ENCODE measurements at regions not wholly inside any gene's neighbourhood (a gene's known extent, or its start where the extent isn't known, plus 50 kb on each side); places are given as distances from the start of the nearest gene placed in this dataset.

DNA sequence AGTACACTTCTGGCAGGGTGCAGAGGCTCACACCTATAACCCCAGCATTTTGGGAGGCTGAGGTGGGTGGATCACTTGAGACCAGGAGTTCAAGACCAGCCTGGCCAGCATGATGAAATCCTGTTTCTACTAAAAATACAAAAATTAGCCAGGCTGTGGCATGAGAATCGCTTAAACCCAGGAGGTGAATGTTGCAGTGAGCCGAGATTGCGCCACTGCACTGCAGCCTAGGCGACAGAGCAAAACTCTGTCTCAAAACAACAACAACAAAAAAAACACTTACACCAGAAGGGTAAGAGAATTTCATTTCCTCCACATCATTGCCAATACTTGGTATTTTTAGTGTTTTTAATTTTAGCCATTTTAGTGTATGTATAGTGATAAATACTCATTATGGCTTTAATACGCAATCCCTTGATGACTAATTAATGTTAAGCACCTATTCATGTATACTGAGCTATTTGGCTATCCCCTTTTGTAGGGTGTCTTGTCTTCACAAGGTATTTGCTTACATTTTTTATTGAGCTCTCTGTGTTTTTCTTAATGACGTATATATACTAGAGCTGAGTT is 77.1 kb upstream of the TNR start:
- TF ChIP-seq, protein P1, sequence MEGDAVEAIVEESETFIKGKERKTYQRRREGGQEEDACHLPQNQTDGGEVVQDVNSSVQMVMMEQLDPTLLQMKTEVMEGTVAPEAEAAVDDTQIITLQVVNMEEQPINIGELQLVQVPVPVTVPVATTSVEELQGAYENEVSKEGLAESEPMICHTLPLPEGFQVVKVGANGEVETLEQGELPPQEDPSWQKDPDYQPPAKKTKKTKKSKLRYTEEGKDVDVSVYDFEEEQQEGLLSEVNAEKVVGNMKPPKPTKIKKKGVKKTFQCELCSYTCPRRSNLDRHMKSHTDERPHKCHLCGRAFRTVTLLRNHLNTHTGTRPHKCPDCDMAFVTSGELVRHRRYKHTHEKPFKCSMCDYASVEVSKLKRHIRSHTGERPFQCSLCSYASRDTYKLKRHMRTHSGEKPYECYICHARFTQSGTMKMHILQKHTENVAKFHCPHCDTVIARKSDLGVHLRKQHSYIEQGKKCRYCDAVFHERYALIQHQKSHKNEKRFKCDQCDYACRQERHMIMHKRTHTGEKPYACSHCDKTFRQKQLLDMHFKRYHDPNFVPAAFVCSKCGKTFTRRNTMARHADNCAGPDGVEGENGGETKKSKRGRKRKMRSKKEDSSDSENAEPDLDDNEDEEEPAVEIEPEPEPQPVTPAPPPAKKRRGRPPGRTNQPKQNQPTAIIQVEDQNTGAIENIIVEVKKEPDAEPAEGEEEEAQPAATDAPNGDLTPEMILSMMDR (IDR thresholded peaks at IDR 0.05; ENCODE audit: poor library complexity): no peak
- TF ChIP-seq EZH2phosphoT487 (IDR thresholded peaks at IDR 0.05; ENCODE audit: low read depth, severe bottlenecking, unreplicated experiment): no peak

All from hepatocyte (in vitro differentiated cells).